ENCODE measurements at regions not wholly inside any gene's neighbourhood (a gene's known extent, or its start where the extent isn't known, plus 50 kb on each side); places are given as distances from the start of the nearest gene placed in this dataset.

DNA sequence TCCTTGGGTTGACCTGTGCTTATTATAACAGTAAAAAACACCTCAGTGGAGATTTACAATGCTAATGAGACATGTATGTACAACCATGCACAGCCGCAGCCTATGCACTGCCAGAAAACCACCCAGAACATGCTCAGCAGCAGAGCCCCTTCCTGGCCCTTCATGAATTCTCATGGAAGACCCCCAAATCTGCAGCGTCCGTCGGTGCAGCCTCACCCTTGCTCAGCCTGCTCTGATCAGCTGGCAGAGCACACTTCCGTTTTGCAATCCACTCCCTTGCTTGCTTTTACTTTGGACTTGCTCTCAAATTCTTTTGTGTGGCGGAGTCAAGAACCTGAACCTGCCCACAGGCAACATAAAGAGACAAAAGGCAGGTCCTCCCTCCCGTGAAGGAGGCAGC lies 378.2 kb upstream of the SULF2 start:
- TF ChIP-seq, protein P1, sequence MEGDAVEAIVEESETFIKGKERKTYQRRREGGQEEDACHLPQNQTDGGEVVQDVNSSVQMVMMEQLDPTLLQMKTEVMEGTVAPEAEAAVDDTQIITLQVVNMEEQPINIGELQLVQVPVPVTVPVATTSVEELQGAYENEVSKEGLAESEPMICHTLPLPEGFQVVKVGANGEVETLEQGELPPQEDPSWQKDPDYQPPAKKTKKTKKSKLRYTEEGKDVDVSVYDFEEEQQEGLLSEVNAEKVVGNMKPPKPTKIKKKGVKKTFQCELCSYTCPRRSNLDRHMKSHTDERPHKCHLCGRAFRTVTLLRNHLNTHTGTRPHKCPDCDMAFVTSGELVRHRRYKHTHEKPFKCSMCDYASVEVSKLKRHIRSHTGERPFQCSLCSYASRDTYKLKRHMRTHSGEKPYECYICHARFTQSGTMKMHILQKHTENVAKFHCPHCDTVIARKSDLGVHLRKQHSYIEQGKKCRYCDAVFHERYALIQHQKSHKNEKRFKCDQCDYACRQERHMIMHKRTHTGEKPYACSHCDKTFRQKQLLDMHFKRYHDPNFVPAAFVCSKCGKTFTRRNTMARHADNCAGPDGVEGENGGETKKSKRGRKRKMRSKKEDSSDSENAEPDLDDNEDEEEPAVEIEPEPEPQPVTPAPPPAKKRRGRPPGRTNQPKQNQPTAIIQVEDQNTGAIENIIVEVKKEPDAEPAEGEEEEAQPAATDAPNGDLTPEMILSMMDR (IDR thresholded peaks at IDR 0.05) = no peak
- no peak for TF ChIP-seq POLR2A (IDR thresholded peaks at IDR 0.05)

Data from esophagus squamous epithelium (tissue), 4 donors.